ENCODE measurements at regions not wholly inside any gene's neighbourhood (a gene's known extent, or its start where the extent isn't known, plus 50 kb on each side); places are given as distances from the start of the nearest gene placed in this dataset.

- no peaks in the 10 kb centered on the region for H3K27me3 ChIP-seq (ENCODE audit: control insufficient read depth, insufficient read depth, low read length)
- POLR2A ChIA-PET, result no interaction called here
- TF ChIP-seq CTCF (IDR thresholded peaks at IDR 0.05; ENCODE audit: low read depth, low read length), result no peak
- no peak overlapping the region for H3K27ac ChIP-seq (ENCODE audit: low read depth, low read length)
- CTCF ChIA-PET, result no interaction called here
- H3K4me3 ChIP-seq (ENCODE audit: low read depth, low read length), result no peak overlapping the region
- no peaks in the 10 kb centered on the region for H3K9me3 ChIP-seq (ENCODE audit: control insufficient read depth, insufficient read depth, low read length)
- DNase-seq (ENCODE audit: low read depth, low spot score), result no peak
Measured at GRCh38 chr13:40333226-40333625, 333.2 kb downstream of the FOXO1 start.

- ChIA-PET POLR2A (no interaction called here), CTCF (no interaction called here)
Measured at GRCh38 chr13:40334031-40334430, 332.4 kb downstream of the FOXO1 start.

GRCh38 chr13:40334616-40335015, 331.8 kb downstream of the FOXO1 start:
- TF ChIP-seq CTCF (IDR thresholded peaks at IDR 0.05; ENCODE audit: low read depth, low read length), result no peak
- Histone ChIP-seq H3K4me3 (ENCODE audit: low read depth, low read length) (no peak overlapping the region), H3K9me3 (ENCODE audit: control insufficient read depth, insufficient read depth, low read length) (no peaks in the 10 kb centered on the region), H3K27me3 (ENCODE audit: control insufficient read depth, insufficient read depth, low read length) (no peaks in the 10 kb centered on the region), H3K27ac (ENCODE audit: low read depth, low read length) (no peak overlapping the region)
- POLR2A ChIA-PET, result no interaction called here
- DNase-seq (ENCODE audit: low read depth, low spot score), result no peak
- CTCF ChIA-PET, result no interaction called here

More at GRCh38 chr13:40334031-40334430, 332.4 kb downstream of the FOXO1 start:
- Histone ChIP-seq H3K27ac (ENCODE audit: low read depth, low read length) (no peak overlapping the region), H3K4me3 (ENCODE audit: low read depth, low read length) (no peak overlapping the region), H3K27me3 (ENCODE audit: control insufficient read depth, insufficient read depth, low read length) (no peaks in the 10 kb centered on the region), H3K9me3 (ENCODE audit: control insufficient read depth, insufficient read depth, low read length) (no peaks in the 10 kb centered on the region)
- DNase-seq (ENCODE audit: low read depth, low spot score), result no peak
- no peak for TF ChIP-seq CTCF (IDR thresholded peaks at IDR 0.05; ENCODE audit: low read depth, low read length)

- Histone ChIP-seq H3K9me3 (ENCODE audit: control insufficient read depth, insufficient read depth, low read length) (no peaks in the 10 kb centered on the region), H3K4me3 (ENCODE audit: low read depth, low read length) (no peak overlapping the region), H3K27me3 (ENCODE audit: control insufficient read depth, insufficient read depth, low read length) (no peaks in the 10 kb centered on the region), H3K27ac (ENCODE audit: low read depth, low read length) (no peak overlapping the region)
- ChIA-PET POLR2A (no interaction called here), CTCF (no interaction called here)
- no peak for TF ChIP-seq CTCF (IDR thresholded peaks at IDR 0.05; ENCODE audit: low read depth, low read length)
- no peak for DNase-seq (ENCODE audit: low read depth, low spot score)
Measured at GRCh38 chr13:40336228-40337221, 329.9 kb downstream of the FOXO1 start.

- no peak for DNase-seq (ENCODE audit: low read depth, low spot score)
- Histone ChIP-seq H3K9me3 (ENCODE audit: control insufficient read depth, insufficient read depth, low read length) (no peaks in the 10 kb centered on the region), H3K4me3 (ENCODE audit: low read depth, low read length) (no peak overlapping the region), H3K27ac (ENCODE audit: low read depth, low read length) (no peak overlapping the region), H3K27me3 (ENCODE audit: control insufficient read depth, insufficient read depth, low read length) (peaks cover 2% of the 10 kb centered on the region)
- CTCF ChIA-PET, result no interaction called here
- TF ChIP-seq CTCF (IDR thresholded peaks at IDR 0.05; ENCODE audit: low read depth, low read length), result no peak
- POLR2A ChIA-PET, result no interaction called here
Measured at GRCh38 chr13:40337651-40338050, 328.8 kb downstream of the FOXO1 start.

All from AG04450 (cell line).